ENCODE measurements at regions not wholly inside any gene's neighbourhood (a gene's known extent, or its start where the extent isn't known, plus 50 kb on each side); places are given as distances from the start of the nearest gene placed in this dataset.
"Not testable (repeated sequence)": the region's sequence is repeated elsewhere in the genome, so short reads cannot be mapped to it uniquely, and the experiment has no call there.

DNA sequence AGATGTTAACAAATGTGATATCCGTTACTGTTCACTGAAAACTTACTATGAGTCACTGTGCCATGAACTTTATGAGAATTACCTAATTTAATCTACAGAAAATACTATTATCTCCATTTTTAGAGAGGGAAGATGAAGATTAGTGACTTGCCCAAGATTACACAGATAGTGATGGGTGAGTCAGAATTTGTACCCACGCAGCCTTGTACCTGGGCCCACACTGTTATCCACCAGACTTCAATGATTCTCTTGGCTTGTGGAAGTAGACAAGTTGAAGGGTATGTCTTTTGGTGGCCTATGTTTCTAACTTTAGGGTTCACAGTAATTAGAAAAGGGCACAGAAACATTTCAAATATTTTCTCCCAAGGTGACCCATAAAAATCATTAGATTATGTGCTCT, 472.5 kb upstream of the NR3C2 start:
- TF ChIP-seq, protein P1, sequence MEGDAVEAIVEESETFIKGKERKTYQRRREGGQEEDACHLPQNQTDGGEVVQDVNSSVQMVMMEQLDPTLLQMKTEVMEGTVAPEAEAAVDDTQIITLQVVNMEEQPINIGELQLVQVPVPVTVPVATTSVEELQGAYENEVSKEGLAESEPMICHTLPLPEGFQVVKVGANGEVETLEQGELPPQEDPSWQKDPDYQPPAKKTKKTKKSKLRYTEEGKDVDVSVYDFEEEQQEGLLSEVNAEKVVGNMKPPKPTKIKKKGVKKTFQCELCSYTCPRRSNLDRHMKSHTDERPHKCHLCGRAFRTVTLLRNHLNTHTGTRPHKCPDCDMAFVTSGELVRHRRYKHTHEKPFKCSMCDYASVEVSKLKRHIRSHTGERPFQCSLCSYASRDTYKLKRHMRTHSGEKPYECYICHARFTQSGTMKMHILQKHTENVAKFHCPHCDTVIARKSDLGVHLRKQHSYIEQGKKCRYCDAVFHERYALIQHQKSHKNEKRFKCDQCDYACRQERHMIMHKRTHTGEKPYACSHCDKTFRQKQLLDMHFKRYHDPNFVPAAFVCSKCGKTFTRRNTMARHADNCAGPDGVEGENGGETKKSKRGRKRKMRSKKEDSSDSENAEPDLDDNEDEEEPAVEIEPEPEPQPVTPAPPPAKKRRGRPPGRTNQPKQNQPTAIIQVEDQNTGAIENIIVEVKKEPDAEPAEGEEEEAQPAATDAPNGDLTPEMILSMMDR (IDR thresholded peaks at IDR 0.05; ENCODE audit: borderline replicate concordance, control extremely low read depth, extremely low read depth, insufficient read depth, missing control alignments), result no peak
- DNase-seq (ENCODE audit: low spot score), result no peak
- in situ Hi-C loops (cut with MboI; ENCODE audit: low sequenced_read_pairs, unreplicated experiment), result no loop called here

DNA sequence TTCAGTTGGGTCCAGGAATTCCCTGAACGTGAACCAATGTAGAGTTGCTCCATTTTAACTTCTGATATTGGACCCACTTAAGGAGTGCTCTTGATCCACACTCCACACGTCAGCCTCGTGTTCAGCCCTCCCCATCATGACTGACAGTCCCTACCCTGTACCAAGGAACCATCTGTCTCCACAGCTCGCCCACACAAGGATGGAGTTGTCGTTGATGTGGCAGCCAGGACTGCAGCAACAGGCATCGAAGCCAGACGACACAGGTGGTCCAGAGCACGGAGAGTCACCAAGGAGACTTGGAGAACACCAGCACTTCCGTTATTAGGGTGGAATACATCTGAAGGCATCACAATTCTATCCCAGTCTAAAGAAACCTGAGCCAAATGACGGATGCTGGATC, 472.1 kb upstream of the NR3C2 start:
- in situ Hi-C loops (cut with MboI; ENCODE audit: low sequenced_read_pairs, unreplicated experiment), result no loop called here
- TF ChIP-seq, protein P1 (IDR thresholded peaks at IDR 0.05; ENCODE audit: borderline replicate concordance, control extremely low read depth, extremely low read depth, insufficient read depth, missing control alignments), result no peak
- DNase-seq (ENCODE audit: low spot score), result no peak

DNA sequence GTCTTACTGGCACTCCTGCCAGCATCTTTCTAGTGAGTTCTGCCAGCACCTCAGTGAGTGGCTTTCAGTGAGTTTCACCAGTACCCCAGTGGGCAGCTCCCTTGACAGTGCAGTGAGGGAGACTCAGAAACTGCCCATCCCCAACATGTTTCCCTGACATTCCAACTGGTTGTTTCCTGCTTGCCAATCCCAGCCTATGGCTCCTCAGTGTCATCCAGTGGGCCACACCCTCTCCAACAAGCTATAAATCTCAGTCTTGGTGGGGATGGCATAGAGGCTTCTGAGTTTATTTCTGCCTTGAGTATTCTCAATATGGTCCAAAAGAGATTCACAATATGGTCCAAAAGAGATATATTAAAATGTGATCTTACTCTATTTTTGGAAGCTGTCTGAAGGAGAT, 461.2 kb upstream of the NR3C2 start:
- no peak for DNase-seq (ENCODE audit: low spot score)
- in situ Hi-C loops (cut with MboI; ENCODE audit: low sequenced_read_pairs, unreplicated experiment), result no loop called here
- TF ChIP-seq, protein P1 (IDR thresholded peaks at IDR 0.05; ENCODE audit: borderline replicate concordance, control extremely low read depth, extremely low read depth, insufficient read depth, missing control alignments), result no peak

DNA sequence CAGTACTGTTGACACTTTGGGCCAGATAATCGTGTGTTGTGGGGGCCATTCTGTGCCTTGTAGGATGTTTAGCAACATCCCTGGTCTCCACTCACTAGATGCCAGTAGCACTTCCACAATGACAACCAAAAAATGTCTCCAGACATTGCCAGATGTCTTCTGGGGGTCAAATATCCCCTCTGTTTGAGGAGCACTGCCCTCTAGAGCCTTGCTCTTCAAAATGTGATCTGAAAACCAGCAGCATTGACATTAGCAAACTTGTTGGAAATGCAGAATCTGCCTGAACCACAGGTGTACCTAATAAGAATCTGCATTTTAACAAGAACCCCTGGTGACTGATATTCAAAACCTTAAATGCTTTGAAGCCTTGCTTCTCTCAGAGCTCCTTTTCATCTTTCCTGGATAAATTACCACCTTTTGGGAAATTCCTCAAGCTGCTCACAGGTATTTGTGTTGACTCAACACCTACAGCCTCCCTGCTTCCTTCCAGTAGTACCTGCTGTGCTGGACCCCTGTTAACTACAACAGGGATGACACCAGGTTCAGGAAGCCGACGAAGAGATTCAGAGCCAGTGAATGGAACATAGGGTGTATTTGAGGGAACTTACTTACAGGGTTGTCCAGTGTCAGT, 459.0 kb upstream of the NR3C2 start:
- in situ Hi-C loops (cut with MboI; ENCODE audit: low sequenced_read_pairs, unreplicated experiment), result no loop called here
- DNase-seq (ENCODE audit: low spot score), result no peak
- TF ChIP-seq, protein P1 (IDR thresholded peaks at IDR 0.05; ENCODE audit: borderline replicate concordance, control extremely low read depth, extremely low read depth, insufficient read depth, missing control alignments), result no peak

DNA sequence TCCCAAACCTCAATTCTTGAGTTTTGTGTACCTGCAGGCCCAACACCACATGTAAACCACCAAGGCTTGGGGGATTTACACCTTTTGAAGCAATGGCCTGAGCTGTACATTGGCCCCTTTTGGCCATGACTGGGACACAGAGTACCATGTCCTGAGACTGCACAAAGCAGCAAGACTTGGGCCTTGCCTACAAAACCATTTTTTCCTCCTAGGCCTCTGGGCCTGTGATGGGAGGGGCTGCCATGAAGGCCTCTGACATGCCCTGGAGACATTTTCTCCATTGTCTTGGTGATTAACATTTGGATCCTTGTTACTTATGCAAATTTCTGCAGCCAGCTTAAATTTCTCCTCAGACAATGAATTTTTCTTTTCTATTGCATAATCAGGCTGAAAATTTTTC, 455.9 kb upstream of the NR3C2 start:
- in situ Hi-C loops (cut with MboI; ENCODE audit: low sequenced_read_pairs, unreplicated experiment); DNase-seq (ENCODE audit: low spot score): not testable (repeated sequence)

DNA sequence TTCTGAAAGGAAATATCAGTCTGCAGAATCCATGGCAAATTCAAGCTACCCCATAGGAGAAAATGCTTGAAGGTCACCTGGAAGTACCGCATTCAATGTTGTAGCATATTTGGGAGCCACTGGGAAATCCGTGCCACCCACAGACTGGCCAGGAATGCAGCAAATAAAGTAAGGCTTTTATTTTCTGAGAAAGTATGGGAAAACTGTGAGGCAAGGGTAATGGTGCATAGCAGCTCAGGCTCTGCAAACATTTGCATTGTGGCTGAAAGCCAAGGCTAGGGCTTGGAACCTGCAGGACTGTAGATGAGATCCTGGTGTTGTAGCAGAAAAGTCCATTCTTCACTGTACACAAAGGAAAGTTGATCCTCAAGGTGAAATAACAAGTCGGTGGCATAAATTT, 450.9 kb upstream of the NR3C2 start:
- TF ChIP-seq, protein P1 (IDR thresholded peaks at IDR 0.05; ENCODE audit: borderline replicate concordance, control extremely low read depth, extremely low read depth, insufficient read depth, missing control alignments), result no peak
- no peak for DNase-seq (ENCODE audit: low spot score)
- in situ Hi-C loops (cut with MboI; ENCODE audit: low sequenced_read_pairs, unreplicated experiment), result no loop called here

DNA sequence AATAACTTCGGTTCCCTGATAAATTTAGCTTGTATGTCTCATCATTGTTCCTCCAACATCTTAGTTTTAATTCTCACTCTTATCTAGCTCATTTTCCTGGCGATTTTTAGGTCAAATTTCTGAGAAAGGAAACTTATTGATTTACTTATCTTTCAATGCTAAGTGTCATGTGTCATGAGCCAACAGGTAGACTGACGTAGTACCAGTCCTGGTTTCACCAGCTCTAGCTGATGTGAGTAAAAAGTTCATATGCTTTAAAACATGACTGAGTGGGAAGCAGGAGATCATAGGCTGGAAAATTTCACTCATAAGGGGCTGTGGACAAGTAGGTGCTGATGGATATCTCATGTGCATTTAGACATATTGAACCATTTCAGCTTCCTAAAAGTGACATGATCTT, 441.7 kb upstream of the NR3C2 start:
- in situ Hi-C loops (cut with MboI; ENCODE audit: low sequenced_read_pairs, unreplicated experiment), result no loop called here
- TF ChIP-seq, protein P1 (IDR thresholded peaks at IDR 0.05; ENCODE audit: borderline replicate concordance, control extremely low read depth, extremely low read depth, insufficient read depth, missing control alignments), result no peak

More for the DNA sequence above, 441.7 kb upstream of the NR3C2 start:
- DNase-seq (ENCODE audit: low spot score), result no peak
